T-helper 9 cell (primary cell): ENCODE measurements at regions not wholly inside any gene's neighbourhood (a gene's known extent, or its start where the extent isn't known, plus 50 kb on each side); places are given as distances from the start of the nearest gene placed in this dataset.
A peak's percentile ranks its signal among the peaks of the same experiment; 100 is the strongest.

Experiments
- DNase-seq: peaks from one replicate; pipeline ENCODE4 v3.0.0-alpha.2; 2020

GRCh38 chr4:26020881-26021280, 106.9 kb downstream of the SMIM20 start:
- DNase-seq: no peak

DNA sequence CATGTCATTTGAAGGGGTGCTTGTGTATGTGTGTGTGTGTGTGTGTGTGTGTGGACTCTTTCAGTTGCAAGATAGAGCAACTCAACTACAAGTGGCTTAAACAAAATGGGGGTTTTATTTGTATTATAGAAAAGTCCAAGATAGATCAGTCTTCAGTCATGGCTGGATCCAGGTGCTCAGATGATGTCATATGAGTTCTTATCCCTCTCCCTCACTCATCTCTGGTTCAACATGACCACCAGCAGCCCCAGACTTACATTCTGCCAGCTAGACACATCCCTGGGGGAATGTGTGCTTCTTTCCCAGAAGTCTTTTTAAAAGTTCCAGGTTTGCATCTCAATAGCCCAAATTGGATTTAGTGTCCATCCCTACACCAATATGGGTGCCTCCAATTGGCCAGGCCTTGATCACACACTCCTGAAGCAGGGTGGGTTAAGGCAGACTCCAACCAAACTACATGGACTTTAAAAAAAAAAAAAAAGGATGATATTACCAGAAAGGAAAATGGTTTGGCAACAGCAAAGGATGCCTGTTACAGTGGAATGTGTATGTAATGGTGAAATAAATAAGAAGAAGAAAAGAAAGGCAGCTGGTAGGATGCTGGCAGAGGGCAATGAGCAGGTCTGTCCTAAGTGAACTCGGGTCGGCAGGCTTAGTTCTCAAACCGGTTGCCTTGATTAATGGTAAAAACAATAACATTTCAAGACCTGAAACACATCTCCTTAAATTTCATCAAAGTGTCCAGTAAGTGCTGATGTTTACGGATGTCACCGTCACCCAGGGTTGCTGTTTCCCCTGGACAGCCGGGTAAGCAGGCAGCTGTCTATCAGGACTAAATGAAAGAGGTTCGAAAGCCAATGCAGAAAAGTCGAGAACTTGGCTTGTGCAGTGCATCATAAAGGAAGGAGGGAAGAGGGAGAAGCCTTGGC, 107.7 kb downstream of the SMIM20 start:
- no peak for DNase-seq

GRCh38 chr4:26022346-26023202, 108.6 kb downstream of the SMIM20 start:
- DNase-seq: no peak

- DNase-seq: no peak
Measured at GRCh38 chr4:26023203-26023972, 109.4 kb downstream of the SMIM20 start.

DNA sequence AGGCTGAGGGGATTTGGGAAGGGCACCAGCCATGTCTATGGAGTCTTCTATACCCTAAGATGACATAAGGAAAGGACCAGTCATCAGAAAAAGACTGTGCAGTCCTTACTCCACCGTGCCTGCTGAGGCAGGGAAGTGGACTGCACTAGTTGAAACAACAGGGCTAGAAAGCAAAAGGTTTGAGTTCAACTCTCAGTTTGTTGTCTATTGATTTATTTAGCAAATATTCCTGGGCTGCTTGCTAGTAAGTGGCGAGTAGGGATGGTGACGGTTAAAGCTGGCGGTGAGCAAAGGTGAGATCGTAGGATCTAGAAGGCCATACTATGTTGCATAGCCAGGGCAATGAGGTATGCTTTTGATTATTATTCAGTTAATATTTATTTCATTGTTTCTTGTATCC, 110.1 kb downstream of the SMIM20 start:
- no peak for DNase-seq

- no peak for DNase-seq
Measured at GRCh38 chr4:26028133-26028792, 114.2 kb downstream of the SMIM20 start.

GRCh38 chr4:26028793-26029567, 115.0 kb downstream of the SMIM20 start:
- DNase-seq: peak; percentile 47

GRCh38 chr4:26029568-26030131, 115.6 kb downstream of the SMIM20 start:
- no peak for DNase-seq

DNA sequence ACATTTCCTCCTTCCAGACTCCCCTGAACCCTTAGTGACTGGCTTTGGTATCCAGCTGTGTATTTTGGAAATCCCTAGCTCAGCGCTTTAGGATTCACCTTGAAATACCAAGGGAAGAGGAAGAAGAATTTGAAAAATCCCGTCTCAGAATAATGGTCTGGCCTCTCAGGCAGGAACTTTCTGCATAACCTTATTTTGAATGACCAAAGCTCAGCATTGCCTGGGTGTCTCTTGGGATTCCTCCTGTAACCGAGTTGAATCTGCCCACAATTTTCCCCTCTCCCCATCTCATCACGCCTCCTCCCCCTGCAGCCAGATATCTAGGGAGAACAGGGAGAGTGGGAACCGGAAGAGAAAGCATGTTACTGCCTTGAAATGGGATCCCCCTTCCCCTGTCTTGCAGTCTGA, 116.2 kb downstream of the SMIM20 start:
- DNase-seq: no peak

DNA sequence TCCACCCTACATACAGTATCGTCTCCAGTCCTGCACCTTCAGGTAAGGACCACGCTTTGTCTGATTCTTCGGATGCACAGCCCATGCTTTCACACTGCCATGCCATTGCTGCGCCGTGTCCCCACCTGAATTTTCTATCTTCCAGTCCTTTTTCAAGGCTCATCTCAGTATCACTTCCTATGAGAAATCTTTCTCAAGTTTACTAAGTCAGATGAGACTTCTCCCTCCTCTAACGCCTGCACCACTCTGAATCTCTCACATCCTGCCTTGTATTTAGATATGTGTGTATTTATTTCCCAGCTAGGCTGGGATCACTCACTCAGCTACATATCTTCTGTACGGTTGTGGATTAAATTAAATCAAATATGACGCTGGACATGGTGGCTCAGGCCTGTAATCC, 116.8 kb downstream of the SMIM20 start:
- no peak for DNase-seq

DNA sequence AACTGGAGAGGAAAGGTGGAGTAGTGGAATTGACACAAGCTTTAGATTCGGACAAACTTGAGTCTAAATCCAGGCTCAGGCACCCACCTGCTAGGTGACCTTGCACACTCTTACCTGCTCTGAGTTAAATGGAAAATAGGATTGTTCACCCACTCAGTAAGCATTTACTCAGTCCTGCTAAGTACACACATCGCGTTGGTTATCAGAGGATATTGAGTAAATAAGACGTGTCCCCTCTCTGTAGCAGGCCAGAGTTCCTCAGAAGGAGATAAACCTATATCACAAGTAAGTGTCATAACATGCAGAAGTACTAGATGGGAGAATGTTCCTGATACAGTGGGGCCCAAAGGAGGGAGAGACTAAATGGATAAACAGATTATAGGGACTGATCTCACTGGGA, 117.7 kb downstream of the SMIM20 start:
- no peak for DNase-seq

- DNase-seq: no peak
Measured at GRCh38 chr4:26032142-26032541, 118.1 kb downstream of the SMIM20 start.

- no peak for DNase-seq
Measured at GRCh38 chr4:26032630-26033317, 118.8 kb downstream of the SMIM20 start.

- DNase-seq: no peak
Measured at GRCh38 chr4:26033389-26033788, 119.4 kb downstream of the SMIM20 start.

DNA sequence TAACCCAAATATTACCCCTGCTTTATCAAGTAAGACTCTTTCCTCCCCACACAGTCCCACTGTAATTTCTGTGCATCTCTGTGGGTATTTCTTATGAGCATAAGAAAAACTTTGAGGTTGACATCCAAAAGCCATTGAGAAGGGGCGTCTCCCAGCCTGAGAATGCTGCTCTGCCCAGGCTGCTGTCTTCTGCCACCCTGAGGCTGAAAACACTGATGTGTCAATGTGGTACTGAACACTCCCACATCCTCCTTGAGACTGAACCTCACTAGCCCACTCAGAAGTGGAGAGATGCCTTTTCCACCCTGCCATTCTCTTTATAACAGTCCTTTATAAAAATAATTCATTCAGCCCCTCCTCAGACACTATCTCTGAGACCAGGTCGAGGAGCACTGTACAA, 120.8 kb downstream of the SMIM20 start:
- no peak for DNase-seq

DNA sequence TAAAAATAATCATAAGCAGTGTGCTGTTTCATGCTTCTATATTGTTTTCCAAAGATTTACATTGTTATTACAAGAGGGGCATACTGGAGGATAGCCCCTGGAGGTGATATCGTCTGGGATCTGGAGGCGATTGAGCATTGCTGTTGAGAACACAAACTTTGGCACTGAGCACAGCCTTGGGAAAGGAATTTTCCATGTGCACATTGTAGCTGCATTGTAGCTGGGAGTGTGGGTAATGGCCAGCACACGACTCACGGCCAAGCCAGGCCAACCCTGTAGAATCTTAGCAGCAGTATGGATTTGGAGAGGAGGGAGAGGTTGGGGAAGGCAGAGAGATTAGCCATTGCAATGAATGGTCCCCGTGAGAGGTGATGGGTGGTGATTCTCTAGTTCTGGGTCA, 121.9 kb downstream of the SMIM20 start:
- DNase-seq: no peak

DNA sequence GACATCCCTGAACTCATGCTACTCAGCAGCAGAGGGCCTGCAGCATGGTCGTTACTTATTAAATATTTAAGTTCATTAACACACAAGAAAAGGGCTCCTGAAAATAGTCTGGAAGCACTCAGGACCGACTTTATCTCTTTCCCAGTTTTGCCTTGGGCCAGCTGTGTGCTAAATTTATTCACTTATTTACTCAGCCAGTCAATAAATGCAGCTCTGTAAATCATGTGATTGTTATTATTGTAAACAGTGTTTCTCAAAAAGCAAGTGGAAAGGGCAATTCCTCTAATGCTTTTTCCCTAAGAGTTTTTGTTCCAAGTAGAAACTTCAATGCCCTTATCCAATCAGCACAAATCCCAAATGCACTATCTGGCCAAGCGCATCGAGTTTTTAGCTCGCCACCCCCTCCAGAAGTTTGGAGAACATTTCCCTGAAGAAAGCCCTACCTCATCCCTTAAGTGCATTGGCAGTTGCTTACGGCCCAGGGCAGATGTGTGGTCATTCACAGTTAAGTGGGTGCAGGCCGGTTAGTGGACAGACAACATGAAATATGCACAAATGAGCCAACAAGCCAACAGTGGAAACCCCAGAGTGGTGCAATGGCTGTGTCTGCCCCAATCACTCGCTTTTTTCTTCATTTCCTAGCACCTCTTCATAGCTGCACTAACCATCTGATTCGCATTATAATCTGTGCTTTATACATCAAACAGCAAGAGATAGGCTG, 125.8 kb downstream of the SMIM20 start:
- no peak for DNase-seq

- DNase-seq: no peak
Measured at GRCh38 chr4:26044524-26044923, 130.5 kb downstream of the SMIM20 start.

GRCh38 chr4:26044983-26045382, 131.0 kb downstream of the SMIM20 start:
- DNase-seq: no peak

- DNase-seq: no peak
Measured at GRCh38 chr4:26047795-26048194, 133.8 kb downstream of the SMIM20 start.
